ENCODE measurements at regions not wholly inside any gene's neighbourhood (a gene's known extent, or its start where the extent isn't known, plus 50 kb on each side); places are given as distances from the start of the nearest gene placed in this dataset.
"Not testable (repeated sequence)": the region's sequence is repeated elsewhere in the genome, so short reads cannot be mapped to it uniquely, and the experiment has no call there.

DNA sequence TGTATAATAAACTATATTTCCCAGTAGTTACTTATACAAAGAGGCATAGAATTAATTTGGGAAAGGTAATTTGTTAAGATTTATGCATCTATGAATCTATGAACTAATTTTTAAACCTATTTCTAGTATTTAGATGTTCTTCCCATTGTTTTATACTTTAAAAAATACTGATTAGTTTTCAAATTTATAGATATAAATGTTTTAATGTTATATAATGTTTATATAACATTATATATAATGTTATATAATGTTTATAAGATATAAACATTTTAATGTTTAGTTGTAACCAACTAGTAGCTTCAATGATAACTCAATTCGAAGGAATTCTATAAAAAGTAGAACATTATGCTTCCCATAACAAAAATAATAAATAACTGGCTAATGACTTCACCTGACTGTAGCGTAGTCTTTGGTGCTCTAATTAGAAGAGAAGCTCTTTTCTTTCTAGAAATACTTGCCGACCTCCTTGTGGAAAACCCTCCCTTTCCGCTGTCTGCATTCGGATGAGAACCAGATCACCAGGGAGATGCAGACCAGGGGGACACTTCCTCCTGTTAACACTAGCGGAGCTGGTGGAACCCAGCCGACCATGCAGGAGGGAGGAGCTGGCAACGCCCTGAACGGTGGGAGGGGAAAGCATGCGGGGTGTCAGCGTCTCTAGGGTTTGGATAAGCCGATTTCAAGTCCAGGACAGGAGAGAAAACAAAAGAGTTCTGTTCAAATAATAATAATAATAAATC lies 158.4 kb downstream of the OR2B2 start:
- no peak overlapping the region for H3K27ac ChIP-seq
- peak overlapping the region in 1 of 2 donors; percentile 64 for H3K9ac ChIP-seq (ENCODE audit: low read depth in 2 of 2, low read length in 2 of 2)
- H3K4me1 ChIP-seq = no peaks in the 10 kb centered on the region
- H3K9me3 ChIP-seq = no peaks in the 10 kb centered on the region
- peak; percentile 86 for DNase-seq
- TF ChIP-seq, protein P1, sequence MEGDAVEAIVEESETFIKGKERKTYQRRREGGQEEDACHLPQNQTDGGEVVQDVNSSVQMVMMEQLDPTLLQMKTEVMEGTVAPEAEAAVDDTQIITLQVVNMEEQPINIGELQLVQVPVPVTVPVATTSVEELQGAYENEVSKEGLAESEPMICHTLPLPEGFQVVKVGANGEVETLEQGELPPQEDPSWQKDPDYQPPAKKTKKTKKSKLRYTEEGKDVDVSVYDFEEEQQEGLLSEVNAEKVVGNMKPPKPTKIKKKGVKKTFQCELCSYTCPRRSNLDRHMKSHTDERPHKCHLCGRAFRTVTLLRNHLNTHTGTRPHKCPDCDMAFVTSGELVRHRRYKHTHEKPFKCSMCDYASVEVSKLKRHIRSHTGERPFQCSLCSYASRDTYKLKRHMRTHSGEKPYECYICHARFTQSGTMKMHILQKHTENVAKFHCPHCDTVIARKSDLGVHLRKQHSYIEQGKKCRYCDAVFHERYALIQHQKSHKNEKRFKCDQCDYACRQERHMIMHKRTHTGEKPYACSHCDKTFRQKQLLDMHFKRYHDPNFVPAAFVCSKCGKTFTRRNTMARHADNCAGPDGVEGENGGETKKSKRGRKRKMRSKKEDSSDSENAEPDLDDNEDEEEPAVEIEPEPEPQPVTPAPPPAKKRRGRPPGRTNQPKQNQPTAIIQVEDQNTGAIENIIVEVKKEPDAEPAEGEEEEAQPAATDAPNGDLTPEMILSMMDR (IDR thresholded peaks at IDR 0.05) = no peak
- H3K27me3 ChIP-seq = no peaks in the 10 kb centered on the region
- peak overlapping the region; percentile 71 for H3K4me3 ChIP-seq
- H3K36me3 ChIP-seq = no peaks in the 10 kb centered on the region
- intact Hi-C loops (cut with DNase I) = loop anchor here (5.0 kb wide), 3 partner anchors 67 to 567 kb away; no protein-coding TSS in a partner anchor

DNA sequence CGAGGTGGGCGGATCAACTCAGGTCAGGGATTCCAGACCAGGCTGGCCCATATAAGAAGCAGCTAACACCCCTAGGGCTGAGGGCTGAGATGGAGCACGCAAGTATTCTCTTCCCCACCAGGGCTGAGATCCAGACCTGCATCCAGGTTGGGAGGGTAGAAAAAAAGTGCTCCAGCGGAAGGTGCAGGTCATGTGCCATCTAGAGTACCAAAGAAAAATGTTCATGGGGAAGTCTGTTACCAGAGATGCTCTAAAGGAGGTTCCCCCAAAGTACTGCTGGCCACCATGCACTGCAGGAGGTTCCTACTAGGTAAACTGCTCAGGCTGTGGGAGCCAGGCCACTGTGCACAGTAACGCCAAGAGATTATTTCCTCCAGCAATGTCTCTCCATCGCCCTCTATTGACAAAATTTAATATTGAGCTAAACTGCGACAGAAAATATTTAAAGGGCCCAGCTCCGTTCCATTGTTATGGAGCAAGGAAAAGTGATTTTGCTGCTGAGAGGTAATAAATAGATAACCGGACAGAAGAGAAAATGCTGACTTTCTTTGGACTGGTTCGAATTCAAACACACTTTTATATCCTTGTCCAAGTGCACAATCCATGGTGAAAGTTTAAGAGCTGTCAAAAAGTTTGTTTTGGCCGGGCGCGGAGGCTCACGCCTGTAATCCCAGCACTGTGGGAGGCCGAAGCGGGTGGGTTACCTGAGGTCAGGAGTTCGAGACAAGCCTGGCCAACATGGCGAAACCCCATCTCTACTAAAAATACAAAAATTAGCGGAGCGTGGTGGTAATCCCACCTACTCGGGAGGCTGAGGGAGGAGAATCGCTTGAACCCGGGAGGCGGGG lies 159.9 kb downstream of the OR2B2 start:
- Histone ChIP-seq H3K4me3 (peak overlapping the region; percentile 71), H3K36me3 (no peaks in the 10 kb centered on the region), H3K9me3 (no peaks in the 10 kb centered on the region), H3K27me3 (no peaks in the 10 kb centered on the region), H3K27ac (peak overlapping the region; percentile 89), H3K4me1 (no peaks in the 10 kb centered on the region), H3K9ac (ENCODE audit: low read depth in 2 of 2, low read length in 2 of 2) (peak overlapping the region; percentile 74 to 96)
- TF ChIP-seq, protein P1 (IDR thresholded peaks at IDR 0.05) = peak; percentile 80
- intact Hi-C loops (cut with DNase I) = loop anchor here (5.0 kb wide), 3 partner anchors 65 to 565 kb away; no protein-coding TSS in a partner anchor
- DNase-seq = peak; percentile 63

DNA sequence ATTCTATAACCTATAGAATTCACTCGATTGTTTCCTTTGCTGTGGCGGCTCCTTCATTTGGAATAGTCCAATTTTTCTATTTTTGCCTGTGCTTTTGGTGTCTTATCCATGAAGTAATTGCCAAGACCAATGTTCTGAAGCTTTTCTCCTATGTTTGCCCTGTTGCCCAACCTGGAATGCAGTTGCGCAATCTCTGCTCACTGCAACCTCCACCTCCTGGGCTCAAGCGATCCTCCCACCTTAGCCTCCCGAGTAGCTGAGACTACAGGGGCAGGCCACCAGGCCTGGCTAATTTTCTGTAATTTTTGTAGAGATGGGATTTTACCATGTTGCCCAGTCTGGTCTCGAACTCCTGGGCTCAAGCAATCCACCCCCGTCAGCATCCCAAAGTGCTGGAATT lies 163.5 kb downstream of the OR2B2 start:
- H3K4me1 ChIP-seq = no peaks in the 10 kb centered on the region
- H3K27me3 ChIP-seq = no peaks in the 10 kb centered on the region
- no peak overlapping the region for H3K9ac ChIP-seq (ENCODE audit: low read depth in 2 of 2, low read length in 2 of 2)
- no peaks in the 10 kb centered on the region for H3K36me3 ChIP-seq
- no peak overlapping the region for H3K27ac ChIP-seq
- DNase-seq = no peak
- intact Hi-C loops (cut with DNase I) = no loop called here
- H3K9me3 ChIP-seq = no peaks in the 10 kb centered on the region
- TF ChIP-seq, protein P1 (IDR thresholded peaks at IDR 0.05) = no peak
- no peak overlapping the region for H3K4me3 ChIP-seq

DNA sequence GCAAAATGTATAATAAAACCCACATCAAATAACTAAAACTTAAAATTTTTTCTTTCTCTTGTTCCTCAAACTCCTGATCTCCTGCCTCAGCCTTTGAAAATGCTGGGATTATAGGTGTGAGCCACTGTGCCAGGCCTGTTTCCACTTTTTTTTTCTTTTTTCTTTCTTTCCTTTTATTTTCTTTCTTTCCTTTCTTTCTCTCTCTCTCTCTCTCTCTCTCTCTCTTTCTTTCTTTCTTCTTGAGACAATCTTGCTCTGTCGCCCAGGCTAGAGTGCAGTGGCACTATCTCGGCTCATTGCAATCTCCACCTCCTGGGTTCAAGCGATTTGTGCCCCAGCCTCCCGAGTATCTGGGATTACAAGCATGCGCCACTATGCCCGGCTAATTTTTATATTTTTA lies 164.6 kb downstream of the OR2B2 start:
- no peak for DNase-seq
- intact Hi-C loops (cut with DNase I) = no loop called here
- no peaks in the 10 kb centered on the region for H3K36me3 ChIP-seq
- H3K4me3 ChIP-seq = no peak overlapping the region
- H3K9me3 ChIP-seq = no peaks in the 10 kb centered on the region
- no peaks in the 10 kb centered on the region for H3K4me1 ChIP-seq
- TF ChIP-seq, protein P1 (IDR thresholded peaks at IDR 0.05) = no peak
- H3K27ac ChIP-seq = no peak overlapping the region
- H3K27me3 ChIP-seq = no peaks in the 10 kb centered on the region
- no peak overlapping the region for H3K9ac ChIP-seq (ENCODE audit: low read depth in 2 of 2, low read length in 2 of 2)

DNA sequence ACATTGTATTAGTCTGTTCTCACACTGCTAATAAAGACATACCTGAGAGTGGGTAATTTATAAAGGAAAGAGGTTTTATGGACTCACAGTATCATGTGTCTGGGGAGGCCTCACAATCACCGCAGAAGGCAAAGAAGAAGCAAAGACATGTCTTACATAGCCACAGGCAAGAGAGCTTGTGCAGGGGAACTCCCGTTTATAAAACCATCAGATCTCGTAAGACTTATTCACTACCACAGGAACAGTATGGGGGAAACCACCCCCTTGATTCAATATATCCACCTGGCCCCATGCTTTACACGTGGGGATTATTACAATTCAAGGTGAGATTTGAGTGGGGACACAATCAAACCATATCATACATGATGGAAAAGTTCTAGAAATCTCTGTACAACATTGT lies 165.3 kb downstream of the OR2B2 start:
- not testable (repeated sequence) for H3K27me3 ChIP-seq

More for the DNA sequence above, 165.3 kb downstream of the OR2B2 start:
- H3K4me1 ChIP-seq; DNase-seq; H3K9me3 ChIP-seq; H3K9ac ChIP-seq (ENCODE audit: low read depth in 2 of 2, low read length in 2 of 2); H3K4me3 ChIP-seq; intact Hi-C loops (cut with DNase I); H3K27ac ChIP-seq; H3K36me3 ChIP-seq: not testable (repeated sequence)
